ENCODE measurements at regions not wholly inside any gene's neighbourhood (a gene's known extent, or its start where the extent isn't known, plus 50 kb on each side); places are given as distances from the start of the nearest gene placed in this dataset.
"Not testable (repeated sequence)": the region's sequence is repeated elsewhere in the genome, so short reads cannot be mapped to it uniquely, and the experiment has no call there.

- DNase-seq = no peak
Measured at GRCh38 chr3:127033171-127033570, 50.3 kb downstream of the PLXNA1 start.

- DNase-seq = no peak
Measured at GRCh38 chr3:127033786-127034185, 50.9 kb downstream of the PLXNA1 start.

DNA sequence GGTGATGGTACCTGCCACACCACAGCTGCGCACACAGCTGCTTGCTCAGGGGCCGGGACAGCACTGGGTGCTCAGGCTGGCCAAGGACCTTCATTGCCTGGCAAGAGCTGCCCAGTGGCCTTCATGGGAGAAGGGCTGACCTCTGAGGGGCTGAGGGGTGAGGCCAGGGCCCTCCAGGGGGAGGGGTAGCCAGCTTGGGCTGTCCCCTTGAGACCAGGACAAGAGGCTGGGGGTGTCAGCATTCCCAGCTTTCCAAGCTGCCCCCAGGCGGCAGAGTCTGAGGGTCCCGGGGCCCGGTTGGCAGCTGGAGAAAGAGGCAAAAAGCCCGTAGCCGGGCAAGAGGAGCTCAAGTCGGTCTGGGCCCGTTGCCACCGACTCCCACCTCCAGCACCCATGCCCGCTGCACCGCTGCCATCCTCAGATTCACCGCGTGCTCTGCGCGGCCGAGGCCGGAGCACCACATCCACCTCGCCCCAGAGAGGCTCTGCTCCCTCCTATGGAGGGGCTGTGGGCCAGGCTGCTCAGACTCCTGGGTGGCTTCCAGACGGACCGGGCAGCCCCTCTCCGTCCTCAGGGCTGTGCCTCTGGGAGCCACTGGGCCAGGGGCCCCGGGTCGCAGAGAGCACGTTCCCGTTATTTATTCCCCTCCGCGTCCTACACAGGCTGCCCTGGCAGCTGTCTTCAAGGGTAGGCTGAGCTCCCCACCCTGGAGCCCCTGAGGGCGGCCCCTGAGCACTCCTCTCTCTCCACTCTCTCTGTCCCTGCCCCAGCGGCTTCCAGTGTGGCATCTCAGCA is 51.5 kb downstream of the PLXNA1 start:
- DNase-seq = no peak

DNA sequence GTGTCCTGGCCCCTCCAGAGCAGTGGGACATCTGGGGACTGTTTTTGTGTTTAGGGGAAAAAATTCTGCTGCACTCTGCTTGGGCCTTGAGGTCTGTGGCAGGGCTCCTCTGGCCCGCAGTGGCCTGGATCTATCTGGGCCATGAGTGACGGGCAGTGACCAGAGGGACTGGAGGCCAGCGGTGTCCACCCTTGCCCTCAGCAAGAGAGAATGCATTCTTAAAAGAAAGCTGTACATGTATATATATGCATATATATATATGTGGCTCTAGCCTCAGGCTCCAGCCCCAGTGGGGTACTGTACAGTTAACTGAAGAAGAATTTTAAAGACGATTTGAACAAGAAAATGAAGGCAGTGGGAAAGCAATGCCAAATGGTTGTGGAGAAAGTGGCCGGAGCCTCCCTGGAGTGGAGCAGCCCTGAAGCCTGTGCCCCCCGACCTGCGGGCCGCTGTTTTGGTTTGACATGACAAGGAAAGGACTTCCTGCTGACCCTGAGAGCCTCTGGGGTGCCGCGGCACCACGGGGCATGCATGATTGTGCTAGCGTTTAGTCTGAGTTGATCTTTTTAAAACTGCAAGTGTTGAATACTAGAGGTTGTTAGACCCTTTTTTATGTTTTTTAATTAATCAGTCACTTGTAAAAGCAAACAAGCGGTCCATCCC is 52.2 kb downstream of the PLXNA1 start:
- DNase-seq = no peak

GRCh38 chr3:127035677-127036076 is 52.8 kb downstream of the PLXNA1 start:
- no peak for DNase-seq

GRCh38 chr3:127036209-127037020 is 53.5 kb downstream of the PLXNA1 start:
- no peak for DNase-seq

- no peak for DNase-seq
Measured at GRCh38 chr3:127037021-127037400, 54.1 kb downstream of the PLXNA1 start.

DNA sequence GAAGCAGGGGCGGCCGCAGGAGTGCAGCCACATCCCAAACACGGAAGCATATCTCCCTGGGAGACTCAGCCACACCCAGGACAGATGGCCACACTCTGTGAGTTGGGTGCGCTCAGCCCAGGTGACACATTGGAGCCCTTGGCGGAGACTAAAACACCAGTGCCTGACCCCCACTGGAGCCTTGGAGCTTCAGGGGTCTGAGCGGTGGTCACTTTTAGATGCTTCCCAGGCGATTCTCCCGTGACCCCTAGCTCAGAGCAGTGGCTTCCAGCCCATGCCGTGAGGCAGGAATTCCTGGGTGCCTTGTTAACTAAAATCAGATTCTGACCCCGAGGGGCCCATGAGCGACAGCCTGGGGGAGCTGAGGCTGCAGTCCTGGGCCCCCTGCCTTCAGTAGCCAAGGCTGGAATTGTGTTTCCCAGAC is 54.5 kb downstream of the PLXNA1 start:
- no peak for DNase-seq

DNA sequence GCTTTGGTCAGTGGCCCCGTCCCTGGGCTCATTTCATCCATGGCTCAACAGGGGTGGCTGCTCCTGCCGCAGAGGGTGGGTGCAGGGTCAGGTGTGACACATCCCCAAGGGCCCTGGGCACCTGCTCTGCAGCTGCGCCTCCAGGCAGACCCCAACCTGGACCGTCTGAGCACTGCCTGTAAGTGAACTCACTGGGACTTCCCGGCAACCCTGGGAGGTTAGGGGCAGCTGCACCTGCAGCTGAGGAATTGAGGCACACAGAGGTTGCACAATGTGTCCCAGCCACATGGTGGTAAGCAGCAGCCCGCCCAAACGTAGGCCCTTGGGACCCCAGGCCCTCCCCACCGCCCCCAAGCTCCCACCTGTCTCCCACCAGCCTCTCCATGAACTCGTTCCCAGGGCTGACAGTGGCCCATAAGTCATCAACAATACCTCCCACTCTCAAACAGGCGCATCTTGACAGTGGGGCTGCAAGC is 55.1 kb downstream of the PLXNA1 start:
- DNase-seq = no peak

DNA sequence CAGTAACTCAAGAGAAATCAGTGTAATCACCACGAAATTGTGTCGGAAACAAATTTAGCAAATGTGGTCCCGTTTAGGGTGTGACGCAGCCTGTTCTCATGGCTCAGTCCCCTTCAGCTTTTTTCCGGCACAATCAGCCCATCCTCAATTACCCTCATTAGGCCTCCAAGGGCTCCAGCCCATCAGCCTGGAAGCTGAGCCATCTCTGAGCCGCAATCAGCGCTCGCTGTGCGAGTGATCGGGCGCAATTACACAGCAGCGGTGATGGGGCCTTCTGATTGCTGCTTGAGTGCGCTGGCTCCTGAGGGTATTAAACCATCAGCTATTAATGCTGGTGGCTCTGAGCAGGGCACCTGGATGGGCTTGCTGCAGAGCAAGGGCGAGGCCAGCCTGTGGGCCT is 55.6 kb downstream of the PLXNA1 start:
- no peak for DNase-seq

DNA sequence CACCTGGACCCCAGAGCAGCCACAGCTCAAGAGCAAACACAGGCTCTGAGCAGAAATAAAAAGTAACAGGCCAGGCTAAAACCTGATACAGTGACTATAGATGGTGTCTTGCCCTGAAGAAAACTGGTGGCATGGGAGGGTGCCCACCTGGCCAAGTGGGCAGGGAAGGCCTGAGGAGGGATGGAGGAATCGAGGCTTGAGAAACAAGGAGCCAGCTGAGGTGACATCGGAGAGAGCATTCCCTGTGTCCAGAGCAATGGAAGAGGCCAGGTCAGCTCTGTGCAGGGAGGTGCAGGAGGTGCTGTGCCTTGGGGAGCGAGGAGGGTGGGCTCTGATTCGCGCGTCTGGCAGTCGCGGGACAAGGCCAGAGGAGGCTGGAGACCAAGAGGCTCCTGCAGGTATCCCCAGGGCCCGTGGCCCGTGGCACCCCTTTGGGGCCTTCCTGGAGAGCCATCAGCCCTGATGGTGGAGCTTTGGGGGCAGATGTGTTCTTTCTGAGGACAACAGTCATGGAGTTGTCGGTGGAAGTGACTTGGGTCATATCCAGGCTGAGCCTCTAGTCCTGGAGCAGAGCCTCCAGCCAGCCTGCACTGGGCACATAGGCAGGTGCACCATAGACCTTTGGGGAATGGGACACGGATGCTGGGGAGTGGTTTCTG is 56.1 kb downstream of the PLXNA1 start:
- DNase-seq = no peak

- no peak for DNase-seq
Measured at GRCh38 chr3:127039719-127040118, 56.8 kb downstream of the PLXNA1 start.

GRCh38 chr3:127040216-127040615 is 57.3 kb downstream of the PLXNA1 start:
- no peak for DNase-seq

DNA sequence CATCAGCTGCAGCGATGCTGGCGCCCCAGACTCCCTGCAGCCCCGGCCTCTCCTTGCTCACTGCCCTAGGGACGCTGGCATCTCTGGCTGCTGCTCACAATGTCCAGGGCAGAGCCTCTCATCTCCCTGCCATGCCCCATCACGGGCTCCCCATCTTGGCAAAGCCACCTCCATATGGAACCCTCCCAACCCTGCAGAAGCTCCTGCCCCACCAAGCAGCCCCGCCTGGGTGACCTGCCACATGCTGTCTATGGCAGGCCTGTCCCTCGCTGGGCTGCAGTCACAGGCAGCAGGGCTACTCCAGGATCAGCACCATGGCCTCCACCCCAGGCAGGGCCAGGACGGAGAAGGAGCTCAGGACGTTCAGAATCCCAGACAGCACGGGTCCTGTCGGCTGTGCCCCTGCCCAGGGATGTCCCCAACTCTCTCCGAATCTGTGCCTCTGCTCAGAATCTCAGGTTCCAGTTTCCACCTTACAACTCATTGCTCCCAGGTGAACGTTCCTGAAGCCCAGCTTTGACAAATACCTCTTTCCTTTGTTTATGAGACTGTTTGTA is 58.4 kb downstream of the PLXNA1 start:
- DNase-seq = no peak

GRCh38 chr3:127041933-127042332 is 59.0 kb downstream of the PLXNA1 start:
- DNase-seq = no peak

- no peak for DNase-seq
Measured at GRCh38 chr3:127042634-127043033, 59.7 kb downstream of the PLXNA1 start.

- DNase-seq = no peak
Measured at GRCh38 chr3:127043041-127043641, 60.2 kb downstream of the PLXNA1 start.

- no peak for DNase-seq
Measured at GRCh38 chr3:127043731-127044510, 61.0 kb downstream of the PLXNA1 start.

DNA sequence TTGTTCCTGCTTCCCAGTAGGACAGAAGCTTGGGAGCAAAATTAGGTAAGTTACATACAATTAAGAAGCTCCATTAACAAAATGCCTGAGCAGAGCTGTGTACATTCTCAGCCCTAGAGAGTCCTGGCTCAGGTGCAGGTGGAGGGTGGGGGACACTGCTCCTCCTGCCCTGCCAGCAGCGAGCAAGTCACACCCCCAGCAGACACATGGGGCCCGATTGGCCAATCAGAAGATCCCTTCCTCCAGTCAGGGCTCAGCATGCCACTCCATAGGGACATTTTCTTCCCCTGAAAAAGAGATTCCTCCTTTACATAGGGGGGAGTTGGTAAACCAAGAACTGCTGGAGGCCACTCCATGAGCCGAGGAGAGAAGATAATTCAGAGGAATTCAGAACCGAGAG is 62.1 kb downstream of the PLXNA1 start:
- peak; percentile 36 for DNase-seq

DNA sequence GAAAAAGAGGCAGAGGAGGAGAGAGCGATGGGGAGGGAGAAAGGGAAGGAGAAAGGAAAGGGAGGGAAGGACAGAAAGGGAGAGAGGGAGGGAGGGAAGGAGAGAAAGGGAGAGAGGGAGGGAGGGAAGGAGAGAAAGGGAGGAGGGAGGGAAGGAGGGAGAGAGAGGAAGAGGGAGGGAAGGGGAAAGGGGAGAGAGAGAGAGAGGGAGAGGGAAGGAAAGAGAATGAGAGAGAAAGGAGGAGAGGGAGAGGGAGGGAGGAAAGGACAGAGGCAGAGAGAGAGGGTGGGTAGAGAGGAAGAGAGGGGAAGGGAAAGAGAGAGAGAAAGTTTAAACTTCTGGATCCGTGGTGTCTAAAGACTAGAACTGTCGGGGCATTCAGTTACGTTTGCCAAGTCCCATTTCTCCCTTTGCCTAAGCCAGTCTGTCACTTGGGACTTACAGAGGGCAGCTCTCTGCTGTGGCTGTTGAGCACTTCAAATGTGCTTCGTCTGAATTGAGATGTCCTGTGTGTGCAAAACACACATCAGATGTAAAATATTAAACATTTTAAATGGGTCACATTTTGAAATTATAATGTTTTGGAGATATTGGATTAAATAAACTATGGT is 62.6 kb downstream of the PLXNA1 start:
- no peak for DNase-seq

DNA sequence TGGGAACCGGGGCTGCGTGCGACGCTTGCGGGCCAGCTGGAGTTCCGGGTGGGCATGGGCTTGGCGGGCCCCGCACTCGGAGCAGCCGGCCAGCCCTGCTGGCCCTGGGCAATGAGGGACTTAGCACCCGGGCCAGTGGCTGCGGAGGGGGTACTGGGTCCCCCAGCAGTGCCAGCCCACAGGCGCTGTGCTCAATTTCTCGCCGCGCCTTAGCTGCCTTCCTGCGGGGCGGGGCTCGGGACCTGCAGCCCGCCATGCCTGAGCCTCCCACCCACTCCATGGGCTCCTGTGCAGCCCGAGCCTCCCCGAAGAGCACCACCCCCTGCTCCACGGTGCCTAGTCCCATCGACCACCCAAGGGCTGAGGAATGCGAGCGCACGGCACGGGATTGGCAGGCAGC is 63.8 kb downstream of the PLXNA1 start:
- not testable (repeated sequence) for DNase-seq
